Mesenchymal stem cell (in vitro differentiated cells and primary cell): ENCODE measurements at regions not wholly inside any gene's neighbourhood (a gene's known extent, or its start where the extent isn't known, plus 50 kb on each side); places are given as distances from the start of the nearest gene placed in this dataset.

ENCODE experiments used
- DNase-seq: peaks from one replicate; pipeline ENCODE4 v3.0.0-alpha.2; 2013
- H2AFZ ChIP-seq: one replicate; pipeline ENCODE4 v1.6.1; 2013; ENCODE audit warnings: low read depth, mild to moderate bottlenecking, control low read depth, inconsistent platforms, low read length, moderate library complexity
- H2AK5ac ChIP-seq: 2 replicates; pipeline ENCODE4 v1.6.1; 2013; ENCODE audit warnings: low read length, moderate library complexity, mild to moderate bottlenecking, inconsistent platforms; ENCODE audit not compliant: severe bottlenecking
- H2BK120ac ChIP-seq: one replicate; pipeline ENCODE4 v1.6.1; 2013; ENCODE audit warnings: low read depth, mild to moderate bottlenecking, inconsistent platforms, low read length, moderate library complexity
- H2BK12ac ChIP-seq, 2 experiments: one replicate each; pipeline ENCODE4 v1.6.1; 2013; ENCODE audit warnings: inconsistent platforms in 2 of 2, low read length in 2 of 2, mild to moderate bottlenecking in 2 of 2, moderate library complexity in 2 of 2, control low read depth in 1 of 2
- H2BK15ac ChIP-seq: one replicate; pipeline ENCODE4 v1.6.1; 2013; ENCODE audit warnings: mild to moderate bottlenecking, low read depth, inconsistent platforms; ENCODE audit not compliant: poor library complexity, severe bottlenecking
- H2BK5ac ChIP-seq: 2 replicates; pipeline ENCODE4 v1.6.1; 2013; ENCODE audit warnings: low read depth, mild to moderate bottlenecking, low read length, control low read depth, inconsistent platforms; ENCODE audit not compliant: poor library complexity, severe bottlenecking
- H3K14ac ChIP-seq, 2 experiments: one replicate each; pipeline ENCODE4 v1.6.1; 2013; ENCODE audit warnings: inconsistent platforms in 2 of 2, low read length in 2 of 2, control low read depth in 1 of 2, mild to moderate bottlenecking in 1 of 2, moderate library complexity in 1 of 2
- H3K18ac ChIP-seq, 2 experiments: one replicate each; pipeline ENCODE4 v1.6.1; 2013; ENCODE audit warnings: inconsistent platforms in 2 of 2, low read length in 2 of 2, control low read depth in 1 of 2, low read depth in 1 of 2, mild to moderate bottlenecking in 1 of 2
- H3K23ac ChIP-seq, 2 experiments: one replicate each; pipeline ENCODE4 v1.6.1; 2013; ENCODE audit warnings: inconsistent platforms in 2 of 2, low read length in 2 of 2, mild to moderate bottlenecking in 2 of 2, moderate library complexity in 2 of 2, control low read depth in 1 of 2
- H3K27ac ChIP-seq: 2 replicates; pipeline ENCODE4 v1.5.1; 2013; ENCODE audit warnings: mild to moderate bottlenecking, moderate library complexity, low read length, control low read depth, inconsistent platforms; ENCODE audit not compliant: poor library complexity, severe bottlenecking
- H3K27me3 ChIP-seq, 2 experiments: 2 replicates each; pipeline versions ENCODE4 v1.6.1 to v1.7.0; 2013; ENCODE audit warnings: low read length in 2 of 2, mild to moderate bottlenecking in 2 of 2, moderate library complexity in 2 of 2, control low read depth in 1 of 2, inconsistent platforms in 1 of 2; ENCODE audit not compliant: control insufficient read depth in 1 of 2, insufficient read depth in 1 of 2
- H3K36me3 ChIP-seq, 2 experiments: 2 replicates each; pipeline versions ENCODE4 v1.6.1 to v1.7.0; 2013; ENCODE audit warnings: low read length in 2 of 2, control low read depth in 1 of 2, inconsistent platforms in 1 of 2, low read depth in 1 of 2, mild to moderate bottlenecking in 1 of 2; ENCODE audit not compliant: insufficient read depth in 2 of 2, control insufficient read depth in 1 of 2
- H3K4ac ChIP-seq, 2 experiments: one replicate each; pipeline ENCODE4 v1.6.1; 2013; ENCODE audit warnings: inconsistent platforms in 2 of 2, low read length in 2 of 2, mild to moderate bottlenecking in 2 of 2, moderate library complexity in 2 of 2, control low read depth in 1 of 2, low read depth in 1 of 2
- H3K4me1 ChIP-seq: 2 replicates; pipeline ENCODE4 v1.6.1; 2013; ENCODE audit warnings: low read depth, low read length, control low read depth; ENCODE audit not compliant: control insufficient read depth, insufficient read depth
- H3K4me2 ChIP-seq: 2 replicates; pipeline ENCODE4 v1.6.1; 2013; ENCODE audit warnings: low read length, mild to moderate bottlenecking, inconsistent platforms; ENCODE audit not compliant: poor library complexity, severe bottlenecking
- H3K4me3 ChIP-seq, 2 experiments: 2 replicates each; pipeline versions ENCODE4 v1.5.1 to v1.7.0; 2013; ENCODE audit warnings: low read length in 2 of 2, mild to moderate bottlenecking in 2 of 2, control low read depth in 1 of 2, low read depth in 1 of 2; ENCODE audit not compliant: insufficient read depth in 1 of 2
- H3K79me1 ChIP-seq: replicated peaks from 2 replicates; pipeline ENCODE4 v1.6.1; 2013; ENCODE audit warnings: mild to moderate bottlenecking, control low read depth, low read length, inconsistent platforms; ENCODE audit not compliant: poor library complexity, severe bottlenecking
- H3K9ac ChIP-seq: 2 replicates; pipeline ENCODE4 v1.7.0; 2013; ENCODE audit warnings: mild to moderate bottlenecking, low read length, moderate library complexity
- H3K9me3 ChIP-seq: 2 replicates; pipeline ENCODE4 v1.7.0; 2013; ENCODE audit warnings: mild to moderate bottlenecking, low read length; ENCODE audit not compliant: control insufficient read depth
- H4K8ac ChIP-seq: one replicate; pipeline ENCODE4 v1.6.1; 2013; ENCODE audit warnings: inconsistent platforms, mild to moderate bottlenecking, low read length, moderate library complexity
- H4K91ac ChIP-seq: one replicate; pipeline ENCODE4 v1.6.1; 2013; ENCODE audit warnings: mild to moderate bottlenecking, low read length, inconsistent platforms
- WGBS: methylation state at CpG from one replicate; pipeline ENCODE4 v1.1.7; 2013; ENCODE audit warnings: mixed read lengths; 5-methylcytosine and 5-hydroxymethylcytosine counted together

DNA sequence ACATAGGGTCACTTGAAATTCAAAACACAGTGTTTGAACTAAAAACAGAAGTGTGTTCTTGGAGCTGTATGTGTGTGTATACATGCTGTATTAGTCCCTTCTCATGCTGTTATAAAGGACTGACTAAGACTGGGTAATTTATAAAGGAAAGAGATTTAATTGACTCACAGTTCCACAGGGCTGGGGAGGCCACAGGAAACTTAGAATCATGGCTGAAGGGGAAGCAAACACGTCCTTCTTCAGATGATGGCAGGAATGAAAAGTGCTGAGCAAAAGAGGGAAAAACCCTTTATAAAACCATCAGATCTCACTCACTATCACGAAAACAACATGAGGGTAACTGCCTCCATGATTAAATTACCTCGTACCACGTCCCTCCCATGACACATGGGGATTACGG lies 224.1 kb downstream of the BCAT1 start:
- no peak overlapping the region for H4K8ac ChIP-seq
- H3K4me1 ChIP-seq: peaks cover 2% of the 10 kb centered on the region

DNA sequence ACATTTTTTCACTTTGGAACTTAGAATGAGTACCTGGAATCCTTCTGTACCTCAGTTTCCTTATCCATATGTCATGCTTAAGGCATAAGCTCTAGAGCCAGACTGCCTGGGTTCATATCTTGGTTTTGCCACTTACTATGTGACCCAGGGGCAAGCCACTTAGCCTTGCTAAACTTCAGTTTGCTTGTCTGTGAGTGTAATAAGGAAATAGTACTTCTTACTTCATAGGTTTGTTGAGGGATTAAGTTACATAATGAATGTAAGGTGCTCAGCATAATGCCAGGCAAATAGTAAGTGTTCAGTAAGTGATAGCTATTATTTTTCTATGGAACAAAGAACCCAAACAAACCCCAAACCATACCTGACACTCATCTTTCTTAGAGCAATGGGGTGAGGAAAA lies 225.1 kb downstream of the BCAT1 start:
- Histone ChIP-seq H2BK15ac (no peak overlapping the region), H3K79me1 (no peaks in the 10 kb centered on the region), H3K18ac (no peak overlapping the region), H3K9ac (no peak overlapping the region), H3K27me3 (no peaks in the 10 kb centered on the region), H2AFZ (no peak overlapping the region), H4K8ac (no peak overlapping the region), H3K4ac (no peak overlapping the region), H3K36me3 (no peaks in the 10 kb centered on the region), H3K27ac (no peak overlapping the region), H2AK5ac (no peak overlapping the region), H3K4me2 (no peak overlapping the region), H2BK5ac (no peak overlapping the region), H4K91ac (no peak overlapping the region), H3K23ac (no peak overlapping the region), H3K14ac (no peak overlapping the region), H3K4me3 (no peak overlapping the region), H3K9me3 (no peaks in the 10 kb centered on the region), H3K4me1 (peaks cover 4% of the 10 kb centered on the region), H2BK120ac (no peak overlapping the region), H2BK12ac (no peak overlapping the region)
- no peak for DNase-seq

More for the DNA sequence above, 224.1 kb downstream of the BCAT1 start:
- Histone ChIP-seq H2BK12ac (no peak overlapping the region), H3K36me3 (no peaks in the 10 kb centered on the region), H3K4ac (no peak overlapping the region), H3K79me1 (no peaks in the 10 kb centered on the region), H3K18ac (no peak overlapping the region), H3K9ac (no peak overlapping the region), H3K4me3 (no peak overlapping the region), H2BK120ac (no peak overlapping the region), H3K9me3 (no peaks in the 10 kb centered on the region), H4K91ac (no peak overlapping the region), H3K27ac (no peak overlapping the region), H2AFZ (no peak overlapping the region), H3K14ac (no peak overlapping the region), H3K23ac (no peak overlapping the region), H3K4me2 (no peak overlapping the region), H2BK15ac (no peak overlapping the region), H3K27me3 (no peaks in the 10 kb centered on the region), H2BK5ac (no peak overlapping the region), H2AK5ac (no peak overlapping the region)
- DNase-seq: no peak
- WGBS: 98% methylated on average over 4 of the region's 5 CpGs

DNA sequence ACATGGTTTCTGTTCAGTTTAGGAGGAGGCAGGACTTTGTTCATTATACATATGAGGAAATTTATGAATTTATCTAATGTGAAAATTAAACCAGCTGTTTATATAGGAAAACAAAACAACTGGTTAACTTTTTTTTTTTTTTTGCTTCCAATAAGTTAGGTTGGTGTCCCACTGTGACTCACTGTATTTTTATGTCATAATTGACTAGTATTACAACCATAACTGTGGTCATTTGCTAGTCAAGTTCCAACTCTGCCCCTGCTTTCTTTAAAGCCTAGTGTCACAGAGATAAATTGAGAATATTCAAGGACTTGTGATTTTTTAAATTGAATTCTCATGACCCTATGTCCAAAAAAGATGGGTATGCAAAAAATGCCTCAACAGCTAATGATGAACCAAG lies 227.7 kb downstream of the BCAT1 start:
- no peaks in the 10 kb centered on the region for H3K36me3 ChIP-seq
- no peak overlapping the region for H3K4me2 ChIP-seq
- no peaks in the 10 kb centered on the region for H3K79me1 ChIP-seq
- no peak overlapping the region for H2BK15ac ChIP-seq
- H3K4me1 ChIP-seq: peaks cover 4% of the 10 kb centered on the region
- no peak overlapping the region for H3K23ac ChIP-seq
- H3K9me3 ChIP-seq: no peaks in the 10 kb centered on the region
- no peak overlapping the region for H3K14ac ChIP-seq
- H2BK12ac ChIP-seq: no peak overlapping the region
- H3K18ac ChIP-seq: no peak overlapping the region
- no peak overlapping the region for H3K4ac ChIP-seq
- H3K4me3 ChIP-seq: no peak overlapping the region
- DNase-seq: no peak
- no peak overlapping the region for H3K27ac ChIP-seq
- no peak overlapping the region for H4K8ac ChIP-seq
- no peak overlapping the region for H2BK5ac ChIP-seq
- H3K27me3 ChIP-seq: no peaks in the 10 kb centered on the region
- no peak overlapping the region for H2BK120ac ChIP-seq
- H3K9ac ChIP-seq: no peak overlapping the region
- no peak overlapping the region for H4K91ac ChIP-seq
- H2AK5ac ChIP-seq: no peak overlapping the region
- no peak overlapping the region for H2AFZ ChIP-seq

DNA sequence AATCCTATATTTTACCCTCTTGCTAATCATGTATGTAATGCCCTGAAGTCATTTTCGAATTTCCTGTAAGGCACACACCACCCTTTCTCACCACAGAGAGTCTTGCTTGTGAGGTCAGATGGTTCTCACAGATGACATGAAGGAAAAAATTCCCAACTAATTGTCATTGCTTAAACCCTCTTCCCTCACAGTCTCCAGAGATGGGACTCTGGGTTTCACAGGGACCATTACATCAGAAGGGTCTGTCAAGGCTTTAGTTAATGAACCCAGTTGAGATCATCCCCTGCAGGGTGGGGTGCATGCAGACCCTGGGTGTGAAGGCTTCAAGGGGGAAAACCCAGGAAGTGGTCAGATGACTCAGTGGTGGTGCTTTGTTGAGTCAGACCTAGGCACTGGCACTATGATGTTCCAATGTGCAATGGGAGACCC lies 229.6 kb downstream of the BCAT1 start:
- Histone ChIP-seq H3K9me3 (no peaks in the 10 kb centered on the region), H3K14ac (no peak overlapping the region), H3K23ac (no peak overlapping the region), H2BK15ac (no peak overlapping the region), H4K91ac (no peak overlapping the region), H2AFZ (no peak overlapping the region), H3K4me1 (peaks cover 4% of the 10 kb centered on the region), H3K9ac (no peak overlapping the region), H3K4me2 (no peak overlapping the region), H4K8ac (no peak overlapping the region), H2AK5ac (no peak overlapping the region), H3K18ac (no peak overlapping the region), H2BK12ac (no peak overlapping the region), H3K4me3 (no peak overlapping the region), H2BK5ac (no peak overlapping the region), H3K27me3 (no peaks in the 10 kb centered on the region), H3K36me3 (no peaks in the 10 kb centered on the region), H3K27ac (no peak overlapping the region), H3K79me1 (no peaks in the 10 kb centered on the region), H3K4ac (no peak overlapping the region), H2BK120ac (no peak overlapping the region)
- 63% methylated on average over 1 of the region's 1 CpG for WGBS
- peak; percentile 78 for DNase-seq
